ENCODE measurements at regions not wholly inside any gene's neighbourhood (a gene's known extent, or its start where the extent isn't known, plus 50 kb on each side); places are given as distances from the start of the nearest gene placed in this dataset.

DNA sequence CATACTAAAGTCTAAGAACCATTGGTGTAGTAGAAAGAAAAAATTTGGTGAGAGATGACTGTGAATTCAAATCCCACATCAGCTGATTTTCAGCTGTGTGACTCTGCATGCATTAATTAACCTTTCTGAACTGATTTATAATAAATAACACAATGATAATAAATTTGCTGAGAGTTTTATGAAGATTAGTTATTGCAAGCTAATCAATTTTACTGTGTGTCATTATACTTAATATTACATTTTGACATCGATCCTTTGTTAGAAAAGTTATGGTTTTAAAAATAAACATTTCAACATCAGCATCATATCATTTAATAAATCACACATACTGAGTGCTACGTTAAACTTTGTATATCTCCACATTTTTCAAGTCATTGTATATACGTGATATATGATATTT lies 599.7 kb upstream of the MMS22L start:
- Histone ChIP-seq H3K4me1 (no peaks in the 10 kb centered on the region), H3K27me3 (no peaks in the 10 kb centered on the region), H3K27ac (no peak overlapping the region), H3K36me3 (ENCODE audit: low read depth, missing control alignments) (no peaks in the 10 kb centered on the region), H3K4me3 (no peak overlapping the region), H3K9me3 (no peaks in the 10 kb centered on the region)
- TF ChIP-seq, protein P1, sequence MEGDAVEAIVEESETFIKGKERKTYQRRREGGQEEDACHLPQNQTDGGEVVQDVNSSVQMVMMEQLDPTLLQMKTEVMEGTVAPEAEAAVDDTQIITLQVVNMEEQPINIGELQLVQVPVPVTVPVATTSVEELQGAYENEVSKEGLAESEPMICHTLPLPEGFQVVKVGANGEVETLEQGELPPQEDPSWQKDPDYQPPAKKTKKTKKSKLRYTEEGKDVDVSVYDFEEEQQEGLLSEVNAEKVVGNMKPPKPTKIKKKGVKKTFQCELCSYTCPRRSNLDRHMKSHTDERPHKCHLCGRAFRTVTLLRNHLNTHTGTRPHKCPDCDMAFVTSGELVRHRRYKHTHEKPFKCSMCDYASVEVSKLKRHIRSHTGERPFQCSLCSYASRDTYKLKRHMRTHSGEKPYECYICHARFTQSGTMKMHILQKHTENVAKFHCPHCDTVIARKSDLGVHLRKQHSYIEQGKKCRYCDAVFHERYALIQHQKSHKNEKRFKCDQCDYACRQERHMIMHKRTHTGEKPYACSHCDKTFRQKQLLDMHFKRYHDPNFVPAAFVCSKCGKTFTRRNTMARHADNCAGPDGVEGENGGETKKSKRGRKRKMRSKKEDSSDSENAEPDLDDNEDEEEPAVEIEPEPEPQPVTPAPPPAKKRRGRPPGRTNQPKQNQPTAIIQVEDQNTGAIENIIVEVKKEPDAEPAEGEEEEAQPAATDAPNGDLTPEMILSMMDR (IDR thresholded peaks at IDR 0.05) = no peak
- no peak for TF ChIP-seq POLR2A (IDR thresholded peaks at IDR 0.05)
- 80 to 83% methylated on average over 3 of the region's 3 CpGs for WGBS, 2 donors
- intact Hi-C loops (cut with DNase I; ENCODE audit: low total_unique reads) = no loop called here
- DNase-seq = no peak

DNA sequence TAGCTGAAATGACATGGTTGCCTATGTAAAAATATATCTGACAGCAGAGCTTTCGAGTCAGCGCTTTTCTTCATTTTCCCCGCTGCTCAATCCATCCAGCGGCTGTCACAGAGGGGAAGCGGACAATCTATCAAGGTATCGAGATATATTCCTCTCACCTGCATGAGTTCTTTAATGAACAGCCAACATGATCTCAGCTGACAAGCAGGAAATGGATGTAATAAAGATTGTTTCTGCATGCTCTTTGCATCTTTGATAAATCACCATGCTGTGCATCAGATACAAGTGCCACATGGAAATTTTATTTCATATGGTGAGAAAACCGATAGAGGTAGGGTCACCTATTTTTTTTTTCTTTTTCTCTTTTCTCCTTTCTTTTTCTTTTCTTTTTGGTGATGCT lies 602.3 kb upstream of the MMS22L start:
- Histone ChIP-seq H3K27me3 (no peaks in the 10 kb centered on the region), H3K4me1 (no peaks in the 10 kb centered on the region), H3K36me3 (ENCODE audit: low read depth, missing control alignments) (no peaks in the 10 kb centered on the region), H3K9me3 (no peaks in the 10 kb centered on the region), H3K4me3 (no peak overlapping the region), H3K27ac (no peak overlapping the region)
- no peak for TF ChIP-seq POLR2A (IDR thresholded peaks at IDR 0.05)
- TF ChIP-seq, protein P1 (IDR thresholded peaks at IDR 0.05) = no peak
- DNase-seq = no peak
- 88 to 89% methylated on average over 7 of the region's 7 CpGs for WGBS, 2 donors
- intact Hi-C loops (cut with DNase I; ENCODE audit: low total_unique reads) = no loop called here

DNA sequence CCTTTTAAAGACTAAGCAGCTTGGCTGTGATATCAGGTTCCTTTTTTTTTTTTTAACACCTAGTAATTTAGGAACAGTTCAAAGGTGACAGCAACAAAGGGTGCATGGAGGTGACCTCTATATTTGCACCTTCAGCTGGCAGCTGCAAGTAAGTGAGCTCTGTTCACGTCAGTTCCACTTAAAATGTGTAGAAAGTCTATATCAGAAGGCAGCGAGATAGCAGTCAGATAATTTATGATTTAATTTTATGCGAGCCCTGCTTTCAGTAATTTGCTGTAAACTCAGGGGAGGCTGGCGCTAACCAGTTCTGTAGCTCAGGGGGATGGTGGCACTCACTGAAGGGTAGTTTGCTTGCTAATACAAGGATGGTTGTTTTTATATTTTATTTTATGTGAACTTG lies 602.8 kb upstream of the MMS22L start:
- H3K27ac ChIP-seq = no peak overlapping the region
- intact Hi-C loops (cut with DNase I; ENCODE audit: low total_unique reads) = no loop called here
- WGBS, 2 donors = 72 to 79% methylated on average over 4 of the region's 4 CpGs

DNA sequence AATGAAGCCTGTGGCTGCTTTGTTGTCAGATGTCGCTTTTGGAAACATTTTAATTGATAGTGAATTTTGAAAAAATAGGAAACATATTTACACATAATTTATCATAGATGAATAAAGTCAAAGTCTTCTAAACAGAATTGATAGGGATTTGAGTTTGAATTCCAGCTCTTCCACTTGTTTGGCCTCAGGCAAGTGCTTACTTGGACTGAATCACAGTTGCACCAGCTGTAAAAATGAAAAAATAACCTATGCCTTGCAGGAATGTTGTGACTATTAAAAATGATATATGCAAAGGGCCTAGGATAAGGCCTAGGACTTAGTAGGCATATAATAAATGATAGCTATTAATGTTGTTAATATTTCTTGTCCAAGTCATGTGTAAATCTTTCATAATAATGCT lies 618.5 kb upstream of the MMS22L start:
- Histone ChIP-seq H3K27ac (no peak overlapping the region), H3K9me3 (no peaks in the 10 kb centered on the region), H3K27me3 (no peaks in the 10 kb centered on the region), H3K36me3 (ENCODE audit: low read depth, missing control alignments) (no peaks in the 10 kb centered on the region), H3K4me1 (no peaks in the 10 kb centered on the region), H3K4me3 (no peak overlapping the region)
- 94 to 95% methylated on average over 1 of the region's 1 CpG for WGBS, 2 donors
- no peak for DNase-seq
- intact Hi-C loops (cut with DNase I; ENCODE audit: low total_unique reads) = no loop called here
- TF ChIP-seq POLR2A (IDR thresholded peaks at IDR 0.05) = no peak
- TF ChIP-seq, protein P1 (IDR thresholded peaks at IDR 0.05) = no peak

More for the DNA sequence above, 602.8 kb upstream of the MMS22L start:
- no peak for DNase-seq
- Histone ChIP-seq H3K4me3 (no peak overlapping the region), H3K9me3 (no peaks in the 10 kb centered on the region), H3K27me3 (no peaks in the 10 kb centered on the region), H3K36me3 (ENCODE audit: low read depth, missing control alignments) (no peaks in the 10 kb centered on the region), H3K4me1 (no peaks in the 10 kb centered on the region)
- no peak for TF ChIP-seq POLR2A (IDR thresholded peaks at IDR 0.05)
- TF ChIP-seq, protein P1 (IDR thresholded peaks at IDR 0.05) = no peak

DNA sequence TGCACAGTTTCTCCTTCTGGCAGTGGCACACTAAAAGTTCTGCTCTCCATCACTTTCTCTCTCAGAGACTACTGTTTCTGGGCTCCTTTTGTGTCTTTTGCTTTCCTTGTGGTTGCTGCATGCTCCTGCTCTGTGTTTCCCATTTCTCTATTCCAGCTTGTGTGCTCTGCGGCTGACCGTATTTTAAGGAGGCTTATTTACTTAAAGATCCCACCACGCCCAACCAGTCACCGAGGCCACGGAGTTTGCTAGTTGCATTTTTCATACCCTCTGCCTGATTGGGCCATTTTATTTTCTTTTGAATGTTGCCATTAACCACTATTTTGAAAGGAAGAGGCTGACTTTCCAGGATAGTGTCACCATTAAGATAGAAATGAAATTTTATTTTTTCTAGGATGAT lies 626.4 kb upstream of the MMS22L start:
- TF ChIP-seq, protein P1 (IDR thresholded peaks at IDR 0.05) = no peak
- TF ChIP-seq POLR2A (IDR thresholded peaks at IDR 0.05) = no peak
- no peak for DNase-seq
- H3K36me3 ChIP-seq (ENCODE audit: low read depth, missing control alignments) = no peaks in the 10 kb centered on the region
- intact Hi-C loops (cut with DNase I; ENCODE audit: low total_unique reads) = no loop called here
- H3K9me3 ChIP-seq = no peaks in the 10 kb centered on the region
- no peak overlapping the region for H3K4me3 ChIP-seq
- H3K4me1 ChIP-seq = no peaks in the 10 kb centered on the region
- H3K27me3 ChIP-seq = no peaks in the 10 kb centered on the region
- WGBS, 2 donors = 80 to 81% methylated on average over 5 of the region's 5 CpGs
- no peak overlapping the region for H3K27ac ChIP-seq

All from testis (tissue), 2 donors.